H9 (cell line): ENCODE measurements at regions not wholly inside any gene's neighbourhood (a gene's known extent, or its start where the extent isn't known, plus 50 kb on each side); places are given as distances from the start of the nearest gene placed in this dataset.
A peak's percentile ranks its signal among the peaks of the same experiment; 100 is the strongest.

Experiments
- DNase-seq: peaks from one replicate; pipeline ENCODE4 v3.0.0-alpha.2; 2017
- H2AFZ ChIP-seq: one replicate; pipeline ENCODE4 v1.6.1; 2013; ENCODE audit warnings: mild to moderate bottlenecking, low read length, control low read depth, moderate library complexity
- H2AK5ac ChIP-seq: 2 replicates; pipeline ENCODE4 v1.6.1; 2013; ENCODE audit warnings: low read length, control low read depth, mixed read lengths; ENCODE audit not compliant: insufficient read length
- H2BK120ac ChIP-seq: one replicate; pipeline ENCODE4 v1.6.1; 2013; ENCODE audit warnings: low read depth, mild to moderate bottlenecking, low read length, control low read depth, inconsistent platforms; ENCODE audit not compliant: poor library complexity, severe bottlenecking
- H2BK12ac ChIP-seq: 2 replicates; pipeline ENCODE4 v1.6.1; 2013; ENCODE audit warnings: low read length, control low read depth, mixed read lengths, low read depth; ENCODE audit not compliant: insufficient read length
- H2BK15ac ChIP-seq: 2 replicates; pipeline ENCODE4 v1.6.1; 2013; ENCODE audit warnings: low read depth, low read length, control low read depth
- H2BK20ac ChIP-seq: one replicate; pipeline ENCODE4 v1.6.1; 2013; ENCODE audit warnings: low read depth, mild to moderate bottlenecking, low read length, control low read depth, inconsistent platforms; ENCODE audit not compliant: poor library complexity, severe bottlenecking
- H2BK5ac ChIP-seq: 2 replicates; pipeline ENCODE4 v1.6.1; 2013; ENCODE audit warnings: low read length, control low read depth, mixed read lengths; ENCODE audit not compliant: insufficient read length
- H3K14ac ChIP-seq: 2 replicates; pipeline ENCODE4 v1.6.1; 2013; ENCODE audit warnings: low read length, control low read depth; ENCODE audit not compliant: insufficient read depth
- H3K18ac ChIP-seq: 2 replicates; pipeline ENCODE4 v1.6.1; 2013; ENCODE audit warnings: low read depth, mild to moderate bottlenecking, mixed read lengths, low read length, control low read depth; ENCODE audit not compliant: insufficient read length
- H3K23ac ChIP-seq: 2 replicates; pipeline ENCODE4 v1.6.1; 2013; ENCODE audit warnings: low read length, control low read depth, mixed read lengths, low read depth; ENCODE audit not compliant: insufficient read length
- H3K23me2 ChIP-seq: 2 replicates; pipeline ENCODE4 v1.6.1; 2013; ENCODE audit warnings: low read depth, mild to moderate bottlenecking, mixed read lengths, low read length, control low read depth; ENCODE audit not compliant: insufficient read length, poor library complexity, severe bottlenecking
- H3K27ac ChIP-seq: 2 replicates; pipeline ENCODE4 v1.5.1; 2013; ENCODE audit warnings: low read length, control low read depth, mixed read lengths, low read depth; ENCODE audit not compliant: insufficient read length
- H3K27me3 ChIP-seq: 2 replicates; pipeline ENCODE4 v1.6.1; 2013; ENCODE audit warnings: low read length, control low read depth, inconsistent platforms; ENCODE audit not compliant: insufficient read depth
- H3K4ac ChIP-seq: 2 replicates; pipeline ENCODE4 v1.6.1; 2013; ENCODE audit warnings: low read depth, mild to moderate bottlenecking, control low read depth, inconsistent platforms, low read length, moderate library complexity
- H3K4me1 ChIP-seq: 2 replicates; pipeline ENCODE4 v1.6.1; 2013; ENCODE audit warnings: low read length, control low read depth, inconsistent platforms; ENCODE audit not compliant: insufficient read depth
- H3K4me2 ChIP-seq: 2 replicates; pipeline ENCODE4 v1.6.1; 2013; ENCODE audit warnings: low read length, control low read depth, mixed read lengths; ENCODE audit not compliant: insufficient read length, insufficient read depth
- H3K56ac ChIP-seq: 2 replicates; pipeline ENCODE4 v1.6.1; 2013; ENCODE audit warnings: low read depth, mild to moderate bottlenecking, mixed read lengths, low read length, control low read depth; ENCODE audit not compliant: insufficient read length
- H3K79me1 ChIP-seq: 2 replicates; pipeline ENCODE4 v1.6.1; 2013; ENCODE audit warnings: low read depth, mild to moderate bottlenecking, moderate library complexity, low read length, control low read depth, inconsistent platforms; ENCODE audit not compliant: insufficient read depth, poor library complexity, severe bottlenecking
- H3K79me2 ChIP-seq: 2 replicates; pipeline ENCODE4 v1.6.1; 2013; ENCODE audit warnings: low read length, control low read depth, inconsistent platforms; ENCODE audit not compliant: insufficient read depth
- H3K9ac ChIP-seq: 2 replicates; pipeline ENCODE4 v1.6.1; 2013; ENCODE audit warnings: low read length, control low read depth, mixed read lengths; ENCODE audit not compliant: insufficient read length; ENCODE audit errors: extremely low read depth
- H3K9me3 ChIP-seq: one replicate; pipeline ENCODE4 v1.6.1; 2013; ENCODE audit warnings: low read depth, low read length, inconsistent platforms; ENCODE audit not compliant: control insufficient read depth
- H3T11ph ChIP-seq: one replicate; pipeline ENCODE4 v1.6.1; 2013; ENCODE audit warnings: mild to moderate bottlenecking, low read length, control low read depth, inconsistent platforms
- H4K20me1 ChIP-seq: one replicate; pipeline ENCODE4 v1.6.1; 2013; ENCODE audit not compliant: control insufficient read depth, insufficient read length, insufficient read depth
- H4K5ac ChIP-seq: 2 replicates; pipeline ENCODE4 v1.6.1; 2013; ENCODE audit warnings: low read depth, mild to moderate bottlenecking, mixed read lengths, low read length, control low read depth; ENCODE audit not compliant: insufficient read length
- H4K8ac ChIP-seq: replicated peaks from 2 replicates; pipeline ENCODE4 v1.6.1; 2013; ENCODE audit warnings: low read length, control low read depth, mixed read lengths, low read depth; ENCODE audit not compliant: insufficient read length
- H4K91ac ChIP-seq: 2 replicates; pipeline ENCODE4 v1.6.1; 2013; ENCODE audit warnings: low read depth, mild to moderate bottlenecking, moderate library complexity, mixed read lengths, low read length, control low read depth; ENCODE audit not compliant: insufficient read length
- H3K27ac Mint-ChIP-seq, 3 experiments: 2 replicates in 2 of 3; 3 replicates in 1 of 3; pipeline ENCODE4 v1.8.0; 2020 to 2021; ENCODE audit warnings: mixed read lengths in 3 of 3, mild to moderate bottlenecking in 1 of 3, moderate library complexity in 1 of 3
- H3K27me3 Mint-ChIP-seq: 2 replicates; pipeline ENCODE4 v1.8.0; 2021; ENCODE audit warnings: low read depth, mild to moderate bottlenecking, moderate library complexity, mixed read lengths
- H3K36me3 Mint-ChIP-seq, 3 experiments: 2 replicates in 2 of 3; 3 replicates in 1 of 3; pipeline ENCODE4 v1.8.0; 2020 to 2021; ENCODE audit warnings: low read depth in 3 of 3, mixed read lengths in 3 of 3; ENCODE audit not compliant: insufficient read depth in 1 of 3
- H3K4me1 Mint-ChIP-seq, 2 experiments: 2 replicates each; pipeline ENCODE4 v1.8.0; 2020; ENCODE audit warnings: mixed read lengths in 2 of 2
- H3K4me3 Mint-ChIP-seq, 2 experiments: 2 replicates in 1 of 2; 3 replicates in 1 of 2; pipeline ENCODE4 v1.8.0; 2020 to 2021; ENCODE audit warnings: mild to moderate bottlenecking in 2 of 2, mixed read lengths in 2 of 2, moderate library complexity in 1 of 2
- H3K9me3 Mint-ChIP-seq, 2 experiments: 2 replicates in 1 of 2; 3 replicates in 1 of 2; pipeline ENCODE4 v1.8.0; 2020; ENCODE audit warnings: mild to moderate bottlenecking in 2 of 2, mixed read lengths in 2 of 2, moderate library complexity in 1 of 2
- CTCF ChIP-seq: fragments of 200-600 bp; sonication (generic); conservative IDR thresholded peaks from 3 replicates; pipeline ENCODE4 v1.8.0; 2021; ENCODE audit warnings: antibody characterized with exemption, mild to moderate bottlenecking
- WGBS: extraction: QIAGEN DNeasy Blood & Tissue Kit; methylation state at CpG from one replicate; pipeline ENCODE4 v1.1.7; 2013; ENCODE audit warnings: missing lambda C conversion rate, low lambda C conversion rate, mixed read lengths; ENCODE audit not compliant: insufficient read length; ENCODE audit errors: extremely low coverage; 5-methylcytosine and 5-hydroxymethylcytosine counted together

GRCh38 chr3:117600112-117600511 lies 890.5 kb downstream of the TUSC7 start:
- H4K20me1 ChIP-seq, result no peaks in the 10 kb centered on the region
- no peaks in the 10 kb centered on the region for H3K79me1 ChIP-seq
- no peaks in the 10 kb centered on the region for H3K36me3 Mint-ChIP-seq
- H3T11ph ChIP-seq, result no peak overlapping the region
- no peak overlapping the region for H3K56ac ChIP-seq
- no peak overlapping the region for H3K9ac ChIP-seq
- H3K4me1 ChIP-seq, result no peaks in the 10 kb centered on the region
- H3K18ac ChIP-seq, result no peak overlapping the region
- H2BK12ac ChIP-seq, result no peak overlapping the region
- peak; percentile 35 for DNase-seq
- H3K27ac Mint-ChIP-seq, result no peak overlapping the region; a peak in 1 of 7 replicates
- H3K27me3 Mint-ChIP-seq, result no peaks in the 10 kb centered on the region
- no peak overlapping the region for H3K23ac ChIP-seq
- no peaks in the 10 kb centered on the region for H3K9me3 ChIP-seq
- no peaks in the 10 kb centered on the region for H3K23me2 ChIP-seq
- no peak overlapping the region for H3K4ac ChIP-seq
- no peak overlapping the region for H4K8ac ChIP-seq
- no peak overlapping the region for H2BK120ac ChIP-seq
- H2BK5ac ChIP-seq, result no peak overlapping the region
- no CpG with 5 or more reads among the region's 3 CpGs for WGBS
- H3K9me3 Mint-ChIP-seq, result no peaks in the 10 kb centered on the region
- H3K27ac ChIP-seq, result no peak overlapping the region
- no peak overlapping the region for H2BK20ac ChIP-seq
- H3K79me2 ChIP-seq, result no peaks in the 10 kb centered on the region
- TF ChIP-seq CTCF, result no peak
- no peak overlapping the region for H4K91ac ChIP-seq
- H2BK15ac ChIP-seq, result no peak overlapping the region
- no peaks in the 10 kb centered on the region for H3K27me3 ChIP-seq
- H3K4me3 Mint-ChIP-seq, result no peak overlapping the region
- H2AK5ac ChIP-seq, result no peak overlapping the region
- H3K4me2 ChIP-seq, result no peak overlapping the region
- no peak overlapping the region for H3K14ac ChIP-seq
- H3K4me1 Mint-ChIP-seq, result peaks cover 7 to 29% of the 10 kb centered on the region in 2 experiments; a peak in 3 of 4 replicates
- no peak overlapping the region for H2AFZ ChIP-seq
- H4K5ac ChIP-seq, result no peak overlapping the region
